Endothelial cell of umbilical vein (primary cell): ENCODE measurements at regions not wholly inside any gene's neighbourhood (a gene's known extent, or its start where the extent isn't known, plus 50 kb on each side); places are given as distances from the start of the nearest gene placed in this dataset.

Source experiments
- BruUV-seq: library from RNA; stranded (reverse); fragments of 400-500 nt; replicated peaks from 2 replicates; lab custom pipeline; 2021; lab: Mats Ljungman, UMichigan
- CTCF ChIA-PET: fragments of 300-600, 350-600 bp; sonication (Branson Sonifier 250); formaldehyde crosslinking; loops from one replicate; lab custom pipeline; 2021; ENCODE audit warnings: antibody characterized with exemption, inconsistent platforms; lab: Charles Lee
- POLR2A ChIA-PET: fragments of 300-600, 350-600 bp; sonication (Branson Sonifier 250); formaldehyde crosslinking; loops from one replicate; lab custom pipeline; 2021; ENCODE audit warnings: antibody characterized with exemption, inconsistent platforms; lab: Charles Lee
- DNase-seq: peaks from one replicate; pipeline ENCODE4 v3.0.0-alpha.2; 2011; ENCODE audit warnings: low read depth, low spot score
- FAIRE-seq: peaks from 2 replicates; lab custom pipeline; 2011; peaks lifted over from hg19 to GRCh38; lab: Jason Lieb, UNC
- H2AFZ ChIP-seq: 2 replicates; pipeline ENCODE4 v1.6.0; 2012; ENCODE audit warnings: low read depth, low read length, control low read depth, inconsistent platforms
- H3K27ac ChIP-seq: 2 replicates; pipeline ENCODE4 v1.5.1; 2011; ENCODE audit warnings: low read depth, mild to moderate bottlenecking, control low read depth, low read length, moderate library complexity; ENCODE audit not compliant: insufficient read depth
- H3K27me3 ChIP-seq, 2 experiments: 2 replicates each; pipeline versions ENCODE4 v1.6.0 to v1.6.1; 2011; ENCODE audit warnings: low read length in 2 of 2, mixed read lengths in 1 of 2; ENCODE audit not compliant: control insufficient read depth in 2 of 2, insufficient read depth in 2 of 2
- H3K36me3 ChIP-seq, 2 experiments: 2 replicates in 1 of 2; 3 replicates in 1 of 2; pipeline ENCODE4 v1.5.1; 2011; ENCODE audit warnings: low read length in 2 of 2, mild to moderate bottlenecking in 1 of 2, moderate library complexity in 1 of 2; ENCODE audit not compliant: control insufficient read depth in 2 of 2, insufficient read depth in 2 of 2; ENCODE audit errors: extremely low read depth in 1 of 2
- H3K4me1 ChIP-seq: 3 replicates; pipeline ENCODE4 v1.5.1; 2011; ENCODE audit warnings: mild to moderate bottlenecking, low read length; ENCODE audit not compliant: control insufficient read depth, insufficient read depth; ENCODE audit errors: extremely low read depth
- H3K4me2 ChIP-seq: 2 replicates; pipeline ENCODE4 v1.6.1; 2011; ENCODE audit warnings: low read length, control low read depth, mixed read lengths; ENCODE audit not compliant: insufficient read depth
- H3K4me3 ChIP-seq, 3 experiments: fragments of 200-600 bp in 1 of 3; sonication (generic), shearing (Covaris generic) in 1 of 3; replicated peaks in 1 of 3; 2 replicates each; pipeline ENCODE4 v1.5.1; 2011 to 2016; ENCODE audit warnings: control low read depth in 3 of 3, low read length in 3 of 3, mild to moderate bottlenecking in 2 of 3, inconsistent platforms in 1 of 3, low read depth in 1 of 3, moderate library complexity in 1 of 3; ENCODE audit not compliant: insufficient read depth in 1 of 3
- H3K79me2 ChIP-seq: 2 replicates; pipeline ENCODE4 v1.6.0; 2012; ENCODE audit warnings: low read length, inconsistent platforms; ENCODE audit not compliant: control insufficient read depth, insufficient read depth
- H3K9ac ChIP-seq: replicated peaks from 2 replicates; pipeline ENCODE3; 2011; ENCODE audit warnings: low read length, control low read depth; ENCODE audit not compliant: insufficient read depth; ENCODE audit errors: extremely low read depth
- H3K9me1 ChIP-seq: replicated peaks from 3 replicates; pipeline ENCODE4 v1.6.0; 2011; ENCODE audit warnings: mild to moderate bottlenecking, low read length; ENCODE audit not compliant: control insufficient read depth, insufficient read depth; ENCODE audit errors: extremely low read depth
- H3K9me3 ChIP-seq: replicated peaks from 2 replicates; pipeline ENCODE4 v1.5.1; 2012; ENCODE audit warnings: low read length, inconsistent platforms; ENCODE audit not compliant: control insufficient read depth, insufficient read depth
- H4K20me1 ChIP-seq: replicated peaks from 2 replicates; pipeline ENCODE3; 2011; ENCODE audit warnings: mild to moderate bottlenecking, low read length; ENCODE audit not compliant: control insufficient read depth, insufficient read depth; ENCODE audit errors: extremely low read depth
- CTCF ChIP-seq, 2 donors: IDR thresholded peaks; 1 replicate in 1 of 2; 2 replicates in 1 of 2; pipeline ENCODE4 v1.5.1; 2011; ENCODE audit warnings: low read length in 2 of 2, mild to moderate bottlenecking in 2 of 2, moderate library complexity in 2 of 2, control low read depth in 1 of 2, inconsistent platforms in 1 of 2, low read depth in 1 of 2; ENCODE audit not compliant: insufficient read depth in 1 of 2; ENCODE audit errors: extremely low read depth in 1 of 2
- EZH2 ChIP-seq: IDR thresholded peaks from 2 replicates; pipeline ENCODE4 v1.6.1; 2012; ENCODE audit warnings: borderline replicate concordance, low read depth, mild to moderate bottlenecking, moderate library complexity, low read length, inconsistent platforms; ENCODE audit not compliant: severe bottlenecking
- FOS ChIP-seq: IDR thresholded peaks from 2 replicates; pipeline ENCODE4 v1.6.1; 2011; ENCODE audit warnings: mild to moderate bottlenecking, low read length, moderate library complexity, borderline replicate concordance; ENCODE audit not compliant: insufficient read depth
- GATA2 ChIP-seq: IDR thresholded peaks from 2 replicates; pipeline ENCODE4 v1.7.0; 2011; ENCODE audit warnings: low read depth, mild to moderate bottlenecking, moderate library complexity, mixed read lengths, low read length; ENCODE audit not compliant: insufficient read length, insufficient read depth
- JUN ChIP-seq: IDR thresholded peaks from 2 replicates; pipeline ENCODE4 v1.6.1; 2011; ENCODE audit warnings: borderline replicate concordance, low read depth; ENCODE audit not compliant: insufficient read length, insufficient read depth
- MAX ChIP-seq: IDR thresholded peaks from 2 replicates; pipeline ENCODE4 v1.6.1; 2011; ENCODE audit not compliant: insufficient read depth, insufficient read length
- MYC ChIP-seq: IDR thresholded peaks from one replicate; pipeline ENCODE4 v1.6.1; 2011; ENCODE audit warnings: mild to moderate bottlenecking, low read depth, low read length
- POLR2A ChIP-seq: IDR thresholded peaks from 2 replicates; pipeline ENCODE4 v1.6.1; 2012; ENCODE audit warnings: low read depth, mild to moderate bottlenecking, control low read depth, low read length
- POLR2AphosphoS5 ChIP-seq: IDR thresholded peaks from 2 replicates; pipeline ENCODE4 v1.6.1; 2012; ENCODE audit warnings: low read depth, mild to moderate bottlenecking, control low read depth, low read length, moderate library complexity; ENCODE audit not compliant: insufficient read depth
- dilution Hi-C: fragments of 300-500 bp; cut with MboI; formaldehyde crosslinking; loops from one replicate; pipeline ENCODE4 v1.15.0; 2019; ENCODE audit warnings: low sequenced_read_pairs; ENCODE audit not compliant: extremely low pct_ligation_motif_present
- intact Hi-C: fragments of 100-400 bp; cut with micrococcal nuclease; formaldehyde crosslinking; loops from one replicate; pipeline ENCODE4 v1.10.0; 2022

GRCh38 chr3:160124224-160124623 lies 101.0 kb upstream of the C3orf80 start:
- Histone ChIP-seq H4K20me1 (no peaks in the 10 kb centered on the region), H3K36me3 (no peaks in the 10 kb centered on the region), H2AFZ (no peak overlapping the region), H3K9me1 (no peaks in the 10 kb centered on the region), H3K9ac (no peak overlapping the region), H3K27me3 (no peaks in the 10 kb centered on the region), H3K79me2 (no peaks in the 10 kb centered on the region), H3K4me3 (no peak overlapping the region), H3K27ac (no peak overlapping the region), H3K4me1 (peaks cover 18% of the 10 kb centered on the region), H3K9me3 (no peaks in the 10 kb centered on the region), H3K4me2 (no peak overlapping the region)
- DNase-seq, result no peak
- ChIA-PET POLR2A (no interaction called here), CTCF (no interaction called here)
- dilution Hi-C loops (no loop called here), intact Hi-C loops (no loop called here)
- BruUV-seq, result no TSS peak
- TF ChIP-seq MYC (no peak), JUN (no peak), POLR2AphosphoS5 (no peak), POLR2A (no peak), FOS (no peak), GATA2 (no peak), CTCF (IDR thresholded peaks at IDR 0.05; ENCODE audit: extremely low read depth in 1 of 2, insufficient read depth in 1 of 2, low read depth in 1 of 2, low read length in 2 of 2) (no peak), MAX (no peak), EZH2 (no peak)
- FAIRE-seq, result no peak
